ENCODE measurements at regions not wholly inside any gene's neighbourhood (a gene's known extent, or its start where the extent isn't known, plus 50 kb on each side); places are given as distances from the start of the nearest gene placed in this dataset.

DNA sequence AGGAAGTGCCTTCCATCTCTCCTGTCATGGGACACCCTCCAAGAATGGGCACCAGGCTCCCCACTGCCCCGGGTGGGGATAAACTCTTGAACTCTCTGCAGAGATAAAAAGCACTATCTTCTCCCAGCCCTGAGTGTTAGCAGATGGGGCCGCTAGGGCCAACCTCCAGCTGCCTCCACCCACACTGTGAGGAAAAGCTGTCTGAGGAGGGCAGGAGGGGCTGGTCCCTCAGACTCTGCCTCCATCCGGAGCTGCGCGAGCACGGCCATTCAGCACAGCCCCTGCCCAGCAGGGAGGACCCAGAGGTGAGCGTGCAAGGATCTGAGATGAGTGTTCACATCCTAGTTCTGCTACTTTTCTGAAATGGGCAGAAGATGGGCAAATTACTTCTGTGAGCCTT is 51.8 kb upstream of the TRABD2B start:
- DNase-seq (ENCODE audit: low read depth) = no peak
- no peak overlapping the region for H3K4me3 ChIP-seq (ENCODE audit: low read depth, low read length)
- TF ChIP-seq, protein P1, sequence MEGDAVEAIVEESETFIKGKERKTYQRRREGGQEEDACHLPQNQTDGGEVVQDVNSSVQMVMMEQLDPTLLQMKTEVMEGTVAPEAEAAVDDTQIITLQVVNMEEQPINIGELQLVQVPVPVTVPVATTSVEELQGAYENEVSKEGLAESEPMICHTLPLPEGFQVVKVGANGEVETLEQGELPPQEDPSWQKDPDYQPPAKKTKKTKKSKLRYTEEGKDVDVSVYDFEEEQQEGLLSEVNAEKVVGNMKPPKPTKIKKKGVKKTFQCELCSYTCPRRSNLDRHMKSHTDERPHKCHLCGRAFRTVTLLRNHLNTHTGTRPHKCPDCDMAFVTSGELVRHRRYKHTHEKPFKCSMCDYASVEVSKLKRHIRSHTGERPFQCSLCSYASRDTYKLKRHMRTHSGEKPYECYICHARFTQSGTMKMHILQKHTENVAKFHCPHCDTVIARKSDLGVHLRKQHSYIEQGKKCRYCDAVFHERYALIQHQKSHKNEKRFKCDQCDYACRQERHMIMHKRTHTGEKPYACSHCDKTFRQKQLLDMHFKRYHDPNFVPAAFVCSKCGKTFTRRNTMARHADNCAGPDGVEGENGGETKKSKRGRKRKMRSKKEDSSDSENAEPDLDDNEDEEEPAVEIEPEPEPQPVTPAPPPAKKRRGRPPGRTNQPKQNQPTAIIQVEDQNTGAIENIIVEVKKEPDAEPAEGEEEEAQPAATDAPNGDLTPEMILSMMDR (IDR thresholded peaks at IDR 0.05; ENCODE audit: low read depth, low read length, missing control alignments) = no peak

DNA sequence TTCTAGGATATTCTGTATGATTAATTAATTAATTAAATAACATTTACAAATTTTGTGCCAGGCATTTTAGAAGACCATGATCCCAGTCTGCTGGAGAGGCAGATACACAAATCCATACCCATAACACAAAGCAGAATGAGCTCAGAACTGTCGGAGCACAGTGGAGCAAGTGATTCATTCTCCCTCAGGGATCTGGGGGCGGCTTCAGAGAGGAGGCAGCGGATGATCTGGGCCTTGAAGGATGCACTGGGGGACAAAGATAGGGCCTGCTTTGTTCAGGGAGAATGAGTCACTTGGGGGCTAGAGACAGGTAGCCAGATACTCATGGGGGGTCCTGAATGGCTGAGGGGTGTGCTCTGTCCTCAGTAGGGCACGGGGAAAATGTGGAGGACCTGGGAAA is 50.9 kb upstream of the TRABD2B start:
- H3K4me3 ChIP-seq (ENCODE audit: low read depth, low read length) = no peak overlapping the region
- no peak for DNase-seq (ENCODE audit: low read depth)
- TF ChIP-seq, protein P1 (IDR thresholded peaks at IDR 0.05; ENCODE audit: low read depth, low read length, missing control alignments) = no peak

GRCh38 chr1:48047116-48047515 is 49.9 kb upstream of the TRABD2B start:
- H3K4me3 ChIP-seq (ENCODE audit: low read depth, low read length) = no peak overlapping the region
- TF ChIP-seq, protein P1 (IDR thresholded peaks at IDR 0.05; ENCODE audit: low read depth, low read length, missing control alignments) = no peak
- DNase-seq (ENCODE audit: low read depth) = no peak
